HL-60 (cell line): ENCODE measurements at regions not wholly inside any gene's neighbourhood (a gene's known extent, or its start where the extent isn't known, plus 50 kb on each side); places are given as distances from the start of the nearest gene placed in this dataset.

Source experiments
- DNase-seq, 2 experiments: peaks; one replicate each; pipeline ENCODE4 v3.0.0-alpha.2; 2010 to 2020; ENCODE audit warnings: low read depth in 1 of 2, low spot score in 1 of 2
- H3K27ac ChIP-seq: fragments of 250-450 bp; sonication (Bioruptor Pico); replicated peaks from 2 replicates; pipeline ENCODE4 v1.5.1; 2020; ENCODE audit warnings: mild to moderate bottlenecking, moderate library complexity
- H3K27me3 ChIP-seq: fragments of 250-450 bp; sonication (Bioruptor Pico); 2 replicates; pipeline ENCODE4 v1.5.1; 2021; ENCODE audit warnings: mild to moderate bottlenecking, moderate library complexity; ENCODE audit not compliant: insufficient read depth, poor library complexity, severe bottlenecking
- H3K4me3 ChIP-seq: replicated peaks from 2 replicates; pipeline ENCODE4 v1.5.1; 2011; ENCODE audit warnings: mild to moderate bottlenecking, control low read depth, low read length; ENCODE audit not compliant: insufficient read depth
- GABPA ChIP-seq: IDR thresholded peaks from 2 replicates; pipeline ENCODE4 v1.6.1; 2012; ENCODE audit warnings: low read depth
- POLR2AphosphoS5 ChIP-seq: IDR thresholded peaks from 2 replicates; pipeline ENCODE4 v1.6.1; 2012; ENCODE audit warnings: low read depth
- REST ChIP-seq: IDR thresholded peaks from 2 replicates; pipeline ENCODE4 v1.6.1; 2012; ENCODE audit warnings: low read depth; ENCODE audit not compliant: insufficient replicate concordance
- SPI1 ChIP-seq: IDR thresholded peaks from 2 replicates; pipeline ENCODE4 v1.6.1; 2012; ENCODE audit warnings: low read depth, mild to moderate bottlenecking, borderline replicate concordance
- TF ChIP-seq, protein P1 (sequence below): IDR thresholded peaks from one replicate; pipeline ENCODE4 v1.5.1; 2011; ENCODE audit warnings: low read length, control low read depth, inconsistent platforms; ENCODE audit not compliant: insufficient read depth

GRCh38 chr16:50889276-50889675, 147.4 kb downstream of the CYLD start:
- TF ChIP-seq SPI1 (no peak), POLR2AphosphoS5 (no peak), REST (no peak), GABPA (no peak)
- TF ChIP-seq, protein P1, sequence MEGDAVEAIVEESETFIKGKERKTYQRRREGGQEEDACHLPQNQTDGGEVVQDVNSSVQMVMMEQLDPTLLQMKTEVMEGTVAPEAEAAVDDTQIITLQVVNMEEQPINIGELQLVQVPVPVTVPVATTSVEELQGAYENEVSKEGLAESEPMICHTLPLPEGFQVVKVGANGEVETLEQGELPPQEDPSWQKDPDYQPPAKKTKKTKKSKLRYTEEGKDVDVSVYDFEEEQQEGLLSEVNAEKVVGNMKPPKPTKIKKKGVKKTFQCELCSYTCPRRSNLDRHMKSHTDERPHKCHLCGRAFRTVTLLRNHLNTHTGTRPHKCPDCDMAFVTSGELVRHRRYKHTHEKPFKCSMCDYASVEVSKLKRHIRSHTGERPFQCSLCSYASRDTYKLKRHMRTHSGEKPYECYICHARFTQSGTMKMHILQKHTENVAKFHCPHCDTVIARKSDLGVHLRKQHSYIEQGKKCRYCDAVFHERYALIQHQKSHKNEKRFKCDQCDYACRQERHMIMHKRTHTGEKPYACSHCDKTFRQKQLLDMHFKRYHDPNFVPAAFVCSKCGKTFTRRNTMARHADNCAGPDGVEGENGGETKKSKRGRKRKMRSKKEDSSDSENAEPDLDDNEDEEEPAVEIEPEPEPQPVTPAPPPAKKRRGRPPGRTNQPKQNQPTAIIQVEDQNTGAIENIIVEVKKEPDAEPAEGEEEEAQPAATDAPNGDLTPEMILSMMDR, result no peak
- Histone ChIP-seq H3K27ac (no peak overlapping the region), H3K4me3 (no peak overlapping the region), H3K27me3 (no peaks in the 10 kb centered on the region)
- DNase-seq, result no peak

DNA sequence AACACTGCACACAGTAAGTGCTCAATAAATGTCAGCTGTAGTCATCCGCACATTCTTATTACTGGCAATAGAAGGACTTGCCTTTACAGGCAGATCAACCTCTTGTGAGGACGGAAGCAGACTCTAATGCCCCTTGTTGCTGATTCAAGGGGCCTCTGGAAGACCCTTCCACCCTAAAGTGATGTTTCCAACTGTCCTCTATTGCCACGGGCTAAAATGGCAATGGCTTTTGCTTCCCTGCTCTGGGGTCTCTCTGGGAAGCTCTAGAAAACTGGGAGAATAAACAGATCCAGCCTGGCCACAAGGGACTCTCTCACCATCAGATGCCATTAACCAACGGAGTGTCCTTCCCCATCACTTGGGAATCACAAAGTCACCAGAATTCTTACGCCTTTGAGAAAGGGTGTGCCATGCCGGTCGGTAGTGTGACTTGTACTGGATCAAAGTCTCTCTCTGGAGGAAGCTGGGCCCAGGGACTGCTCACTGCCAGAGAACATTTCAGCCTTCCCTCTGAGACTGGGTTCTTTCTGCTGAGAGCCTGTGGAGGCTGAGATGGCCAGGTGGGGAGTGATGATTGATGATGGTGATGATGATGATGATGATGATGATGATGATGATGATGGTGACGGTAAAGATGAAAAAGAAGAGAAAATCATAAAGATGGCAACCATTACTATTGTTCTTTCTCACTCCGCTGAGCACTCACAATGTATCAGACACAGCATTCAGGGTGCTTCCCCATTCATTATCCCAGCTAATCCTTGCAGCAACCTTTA, 146.8 kb downstream of the CYLD start:
- H3K4me3 ChIP-seq, result no peak overlapping the region
- no peaks in the 10 kb centered on the region for H3K27me3 ChIP-seq
- no peak overlapping the region for H3K27ac ChIP-seq
- no peak for DNase-seq
- TF ChIP-seq POLR2AphosphoS5, result no peak
- TF ChIP-seq, protein P1, result no peak
- no peak for TF ChIP-seq SPI1
- TF ChIP-seq GABPA, result no peak
- TF ChIP-seq REST, result no peak

DNA sequence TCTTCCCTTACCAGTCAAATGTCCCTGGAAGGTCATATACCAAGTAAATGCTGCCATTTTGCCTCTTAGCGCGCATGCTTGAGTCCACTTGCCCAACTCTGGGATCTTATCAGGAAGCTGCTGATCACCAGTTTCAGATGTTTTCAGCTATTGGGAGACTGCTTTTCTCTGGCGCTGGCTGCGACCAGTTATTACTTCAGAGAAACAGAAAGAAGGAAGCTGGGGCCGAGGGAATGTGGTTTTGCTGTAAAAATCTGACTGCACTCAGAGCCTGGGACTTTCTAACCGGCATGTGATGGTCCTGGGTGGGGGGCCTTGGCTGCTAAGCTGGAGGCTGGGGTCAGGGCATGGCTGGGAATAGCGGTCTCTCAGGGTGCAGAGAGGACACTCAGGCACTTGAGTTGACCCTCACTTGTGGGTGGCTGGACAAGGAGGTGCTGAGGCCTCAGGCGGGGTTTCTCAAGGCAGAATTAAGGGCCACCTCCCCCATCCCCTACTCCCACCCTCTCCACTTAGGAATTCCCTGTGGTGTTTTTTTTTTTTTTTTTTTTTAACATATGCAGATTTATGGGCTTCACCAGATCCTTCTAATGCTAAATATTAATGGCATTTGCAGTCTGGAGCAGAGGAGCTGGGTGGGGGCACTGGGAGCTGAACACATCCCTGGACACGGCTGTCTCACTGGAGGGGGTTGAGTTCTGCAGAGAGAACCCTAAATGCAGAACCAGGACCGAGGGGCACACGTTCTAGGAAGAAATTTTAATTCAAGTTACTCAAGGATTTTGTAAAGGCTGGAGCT, 145.8 kb downstream of the CYLD start:
- DNase-seq, result peak in 1 of 2 experiments; percentile 7

More for the DNA sequence above, 145.8 kb downstream of the CYLD start:
- Histone ChIP-seq H3K27ac (no peak overlapping the region), H3K27me3 (no peaks in the 10 kb centered on the region), H3K4me3 (no peak overlapping the region)
- no peak for TF ChIP-seq SPI1
- TF ChIP-seq POLR2AphosphoS5, result no peak
- TF ChIP-seq, protein P1, result no peak
- TF ChIP-seq REST, result no peak
- no peak for TF ChIP-seq GABPA
